Cardiac fibroblast (primary cell): ENCODE measurements at regions not wholly inside any gene's neighbourhood (a gene's known extent, or its start where the extent isn't known, plus 50 kb on each side); places are given as distances from the start of the nearest gene placed in this dataset.

Experiments used
- DNase-seq, 2 donors: peaks; one replicate each; pipeline versions ENCODE4 v3.0.0 to v3.0.0-alpha.2; 2010; ENCODE audit warnings: low read depth in 2 of 2
- H3K4me3 ChIP-seq, 2 donors: replicated peaks in 1 of 2; 1 replicate in 1 of 2; 2 replicates in 1 of 2; pipeline ENCODE4 v1.5.1; 2011; ENCODE audit warnings: low read depth in 2 of 2, low read length in 2 of 2, mild to moderate bottlenecking in 2 of 2, moderate library complexity in 1 of 2
- CTCF ChIP-seq: IDR thresholded peaks from one replicate; pipeline ENCODE4 v1.5.1; 2011; ENCODE audit warnings: low read depth, mild to moderate bottlenecking, low read length, inconsistent platforms

- H3K4me3 ChIP-seq = no peak overlapping the region
- TF ChIP-seq CTCF = no peak
- DNase-seq = no peak
These were observed 471.1 kb upstream of the MPDZ start for GRCh38 chr9:13750639-13751038.

- no peak overlapping the region for H3K4me3 ChIP-seq
- peak; percentile 92 to 98 for DNase-seq
- no peak for TF ChIP-seq CTCF
These were observed 470.6 kb upstream of the MPDZ start for GRCh38 chr9:13750061-13750460.

- TF ChIP-seq CTCF = no peak
- no peak overlapping the region for H3K4me3 ChIP-seq
- no peak for DNase-seq
These were observed 467.4 kb upstream of the MPDZ start for GRCh38 chr9:13746876-13747275.

GRCh38 chr9:13744261-13744901, 464.9 kb upstream of the MPDZ start:
- H3K4me3 ChIP-seq = no peak overlapping the region
- TF ChIP-seq CTCF = no peak
- no peak for DNase-seq

- DNase-seq = no peak
- H3K4me3 ChIP-seq = no peak overlapping the region
- no peak for TF ChIP-seq CTCF
These were observed 458.4 kb upstream of the MPDZ start for GRCh38 chr9:13737885-13738284.

GRCh38 chr9:13735181-13735580, 455.7 kb upstream of the MPDZ start:
- no peak for TF ChIP-seq CTCF
- no peak for DNase-seq
- no peak overlapping the region for H3K4me3 ChIP-seq

- no peak for DNase-seq
These were observed 455.1 kb upstream of the MPDZ start for GRCh38 chr9:13734601-13735000.

More at GRCh38 chr9:13734601-13735000, 455.1 kb upstream of the MPDZ start:
- TF ChIP-seq CTCF = no peak
- no peak overlapping the region for H3K4me3 ChIP-seq
